HG03432 (cell line): ENCODE measurements at regions not wholly inside any gene's neighbourhood (a gene's known extent, or its start where the extent isn't known, plus 50 kb on each side); places are given as distances from the start of the nearest gene placed in this dataset.

Source experiments
- ATAC-seq: cut with Tn5 transposase; IDR thresholded peaks from one replicate; pipeline ENCODE4 v1.9.1; 2021; ENCODE audit warnings: mild to moderate bottlenecking, moderate library complexity; ENCODE audit not compliant: unreplicated experiment

GRCh38 chr14:100399052-100399849, 76.1 kb downstream of the SLC25A47 start:
- ATAC-seq, result no peak

DNA sequence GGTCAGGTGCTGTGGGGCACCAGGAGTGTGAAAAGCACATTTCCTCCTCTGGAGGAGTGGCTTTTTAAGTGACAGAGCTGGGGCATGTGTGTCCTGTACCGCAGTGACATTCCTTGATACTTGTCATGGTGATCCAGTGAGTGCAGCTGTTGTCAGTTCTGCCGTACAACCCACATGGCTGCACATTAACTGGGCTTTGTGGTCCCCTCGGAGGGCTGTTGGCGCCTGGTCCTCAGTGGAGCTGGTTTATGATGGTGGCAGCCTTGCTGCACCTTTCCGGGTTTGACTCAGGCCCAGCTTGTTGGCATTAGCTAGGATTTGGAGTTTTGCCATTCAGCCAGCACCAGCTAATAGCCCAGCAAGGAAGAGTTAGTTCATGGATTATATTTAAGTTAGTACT, 77.0 kb downstream of the SLC25A47 start:
- no peak for ATAC-seq

DNA sequence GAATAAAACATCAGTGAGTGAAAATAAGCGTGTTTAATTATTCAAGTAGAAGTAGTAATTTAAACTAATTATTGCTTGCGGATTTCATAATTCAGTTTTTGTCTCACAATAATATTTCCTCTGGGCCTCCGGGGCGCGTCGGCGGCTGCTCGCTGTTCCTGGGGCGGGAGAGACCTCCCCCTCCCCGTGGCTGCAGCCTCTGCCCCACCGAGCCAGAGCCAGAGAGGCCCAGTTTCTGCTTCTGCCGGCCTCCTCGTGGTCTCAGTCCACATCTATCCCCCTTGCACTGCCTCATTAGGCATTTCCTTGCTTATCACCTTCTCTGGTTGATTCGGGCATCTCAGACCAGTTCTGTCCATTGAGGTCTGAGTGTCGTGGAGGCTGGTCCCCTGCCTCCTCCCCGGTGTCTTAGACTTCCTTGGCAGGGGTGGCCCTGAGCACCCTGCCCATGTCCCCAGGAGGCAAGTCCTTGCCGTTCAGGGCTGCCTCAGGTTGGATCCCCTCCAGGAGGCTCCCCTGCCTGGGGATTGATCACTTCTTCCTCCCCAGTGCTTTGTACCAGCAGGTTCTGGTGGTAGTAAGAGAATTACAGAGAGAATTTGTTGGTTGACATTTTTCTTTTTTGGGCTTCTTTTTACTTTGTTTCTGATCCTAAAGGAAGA, 78.0 kb downstream of the SLC25A47 start:
- ATAC-seq, result no peak

- ATAC-seq, result no peak
Observed at GRCh38 chr14:100401792-100402191, 78.7 kb downstream of the SLC25A47 start.

GRCh38 chr14:100402631-100403030, 79.5 kb downstream of the SLC25A47 start:
- ATAC-seq, result no peak

DNA sequence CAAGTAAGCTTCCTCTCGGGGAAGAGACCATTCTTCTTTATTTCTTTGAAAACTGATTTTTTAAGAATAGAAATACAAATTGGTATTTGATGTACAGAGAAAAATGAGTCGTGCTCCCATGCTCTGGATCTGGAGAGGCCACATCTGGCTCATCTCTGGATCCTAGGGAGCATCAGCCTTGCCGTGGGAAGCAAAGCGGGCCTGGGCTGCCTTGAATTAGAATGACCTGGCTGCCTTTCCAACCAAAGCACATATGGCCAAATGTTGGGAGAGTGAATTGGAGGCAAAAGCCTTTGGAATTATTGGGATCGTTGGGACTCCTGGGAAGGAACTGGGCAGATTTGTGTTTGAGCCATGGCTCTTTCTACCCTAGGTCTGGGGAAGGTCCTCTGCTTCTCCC, 80.0 kb downstream of the SLC25A47 start:
- ATAC-seq, result no peak

DNA sequence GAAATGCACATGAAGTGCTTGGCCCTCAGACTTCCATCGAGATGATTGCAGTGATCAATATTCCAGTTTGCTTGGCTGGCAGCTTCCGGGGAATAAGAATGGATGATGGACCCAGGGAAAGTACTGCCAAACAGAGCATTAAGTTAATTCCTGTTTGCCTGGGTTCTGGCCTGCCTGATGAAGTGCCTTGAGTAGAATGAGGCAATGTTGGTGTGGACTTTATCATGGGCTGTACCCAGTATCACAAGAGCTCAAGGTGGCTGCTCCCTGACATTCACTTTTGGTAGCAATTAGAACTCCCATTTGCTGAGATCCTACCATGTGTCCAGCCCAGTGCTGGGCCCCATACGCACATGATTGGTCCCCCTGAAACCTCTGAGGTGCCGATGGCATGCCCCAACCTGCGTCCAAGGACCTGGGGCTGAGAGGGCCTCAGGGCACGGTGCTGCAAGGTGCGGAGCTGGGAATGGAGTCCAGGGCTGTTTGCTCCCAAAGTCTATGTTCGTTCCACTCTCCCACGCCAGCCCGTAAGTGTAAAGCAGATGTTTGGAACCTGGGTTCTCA, 80.7 kb downstream of the SLC25A47 start:
- ATAC-seq, result no peak

GRCh38 chr14:100404419-100404818, 81.3 kb downstream of the SLC25A47 start:
- ATAC-seq, result no peak

DNA sequence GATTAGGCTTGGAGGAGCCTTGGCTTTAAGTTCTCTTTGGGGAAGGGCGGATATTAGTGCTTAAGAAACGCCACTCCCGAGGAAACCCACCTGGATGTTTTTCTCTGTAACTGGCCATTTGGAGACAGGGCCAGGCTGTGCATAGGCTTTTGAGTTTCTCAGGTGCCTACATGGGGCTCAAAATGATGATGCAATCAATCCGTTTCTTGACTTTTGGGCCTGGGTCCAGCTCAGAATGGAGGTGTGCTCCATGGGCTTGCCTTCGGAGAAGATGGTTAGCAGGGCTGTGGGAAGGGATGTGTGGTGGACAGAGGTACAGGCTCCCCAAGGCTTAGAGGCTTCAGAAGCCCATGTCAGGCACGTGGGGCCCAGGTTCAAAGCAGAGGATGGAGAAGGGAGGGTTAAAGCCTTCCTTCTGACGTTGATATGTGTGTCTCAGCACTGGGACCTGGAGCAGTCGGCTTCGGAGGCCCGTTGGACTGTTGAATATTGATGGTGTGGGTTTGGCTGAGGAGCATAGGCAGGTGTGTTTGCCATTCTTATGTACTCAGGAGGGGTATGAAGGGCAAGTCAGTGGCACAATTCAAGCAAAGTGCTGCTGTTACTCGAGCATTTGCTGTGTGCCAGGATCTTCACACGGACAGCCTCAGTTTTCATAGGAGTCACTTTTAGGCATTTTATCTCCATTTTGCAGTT, 82.8 kb downstream of the SLC25A47 start:
- ATAC-seq, result no peak

- ATAC-seq, result no peak
Observed at GRCh38 chr14:100406505-100407131, 83.5 kb downstream of the SLC25A47 start.

DNA sequence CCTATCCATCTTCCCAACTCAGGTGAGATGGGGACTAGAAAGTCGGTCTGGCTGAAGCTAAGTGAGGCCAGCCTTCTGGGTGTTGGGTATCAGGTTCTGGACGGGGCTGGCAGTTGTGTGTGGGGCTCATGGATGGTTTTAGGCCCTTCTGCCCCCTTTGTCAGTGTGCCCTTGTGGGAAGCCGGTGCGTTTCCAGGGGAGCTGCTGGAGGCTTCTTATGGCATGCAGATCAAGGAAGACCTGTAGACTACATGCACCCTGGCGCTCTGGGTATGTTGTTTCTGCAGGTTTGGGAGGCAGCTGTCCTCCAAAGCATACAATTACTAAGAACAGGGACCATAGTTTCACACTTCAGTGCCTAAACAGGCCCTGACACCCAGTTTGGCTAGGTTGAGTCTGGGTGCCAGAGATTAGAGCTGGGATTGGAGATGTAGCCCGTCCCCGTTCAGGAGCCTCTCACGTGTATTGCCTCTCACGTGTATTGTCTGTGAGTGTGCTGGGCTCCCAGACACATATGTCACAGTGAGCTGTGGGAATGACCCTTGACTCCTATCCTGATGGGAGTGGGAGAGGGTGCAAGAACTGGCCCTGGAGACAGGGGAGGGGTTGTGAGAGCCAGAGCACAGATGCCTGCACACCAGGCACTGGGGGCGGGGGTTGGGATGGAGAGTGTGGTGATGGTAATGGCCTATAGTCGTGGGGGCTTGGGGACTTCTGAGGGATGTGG, 84.4 kb downstream of the SLC25A47 start:
- no peak for ATAC-seq

DNA sequence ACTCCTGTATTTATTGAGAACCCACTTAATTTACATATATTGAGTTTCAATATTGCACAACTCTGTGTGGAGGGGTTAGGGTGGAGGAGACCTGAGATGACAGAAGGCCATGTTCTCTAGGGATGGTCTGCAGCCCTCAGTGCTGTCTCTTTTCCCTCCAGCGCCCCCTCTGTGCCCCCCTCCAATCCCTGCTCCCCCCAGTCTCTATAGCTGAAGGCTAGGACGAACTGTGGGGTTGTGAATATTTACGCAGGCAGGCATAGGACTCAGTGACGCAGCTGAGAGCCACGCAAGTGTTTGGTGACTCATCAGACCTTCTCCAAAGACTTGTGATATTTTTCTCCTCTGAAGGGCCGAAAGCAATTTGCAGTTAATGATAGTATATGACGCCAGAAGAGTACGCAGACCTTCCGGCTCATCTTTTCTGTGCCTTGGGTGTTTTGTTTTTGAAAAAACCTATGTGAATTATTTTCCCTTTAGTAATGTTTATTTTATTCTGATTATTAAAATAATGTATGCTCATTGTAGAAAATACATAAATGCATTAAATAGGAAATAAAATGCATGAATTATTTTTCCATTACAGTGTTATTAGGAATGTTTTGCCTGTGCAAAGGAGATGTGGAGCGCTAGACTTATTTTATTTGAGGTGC, 85.3 kb downstream of the SLC25A47 start:
- no peak for ATAC-seq

DNA sequence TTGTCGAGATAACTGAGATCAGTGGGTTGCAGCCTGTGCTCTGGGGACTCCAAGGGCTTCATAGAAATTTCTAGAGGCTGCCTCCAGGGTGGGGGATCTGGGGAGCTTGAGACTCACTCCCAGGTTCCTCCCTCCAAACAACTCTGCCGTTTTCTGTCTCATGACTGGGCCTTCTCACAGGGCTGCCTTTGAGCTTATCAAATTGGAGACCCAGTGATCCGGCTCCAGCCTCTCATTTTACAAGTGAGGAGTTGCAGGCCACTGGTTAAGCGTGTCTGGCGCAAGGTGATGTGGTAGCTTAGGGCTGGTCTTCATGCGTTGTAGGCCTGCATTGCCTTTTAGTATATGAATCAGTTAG, 85.8 kb downstream of the SLC25A47 start:
- ATAC-seq, result no peak

DNA sequence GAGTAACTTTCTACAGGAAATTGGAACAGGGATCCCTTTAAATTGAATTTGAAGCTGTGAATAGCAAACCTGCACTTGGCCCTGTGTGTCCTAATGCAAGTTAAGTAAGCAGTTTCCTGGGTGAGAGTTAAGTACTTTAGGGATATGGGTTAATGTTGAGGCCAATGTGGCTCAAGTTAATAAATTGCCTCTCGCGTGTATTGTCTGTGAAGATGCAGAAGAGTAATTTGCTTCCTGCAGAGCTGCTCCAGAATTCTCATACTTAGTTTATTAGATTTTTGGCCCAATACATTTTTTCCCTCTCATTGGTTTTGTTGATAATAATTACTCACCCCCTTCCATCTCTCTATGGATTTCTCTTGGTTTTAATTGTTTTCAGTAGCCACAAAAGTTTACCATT, 86.5 kb downstream of the SLC25A47 start:
- no peak for ATAC-seq

- no peak for ATAC-seq
Observed at GRCh38 chr14:100410056-100410565, 87.0 kb downstream of the SLC25A47 start.

DNA sequence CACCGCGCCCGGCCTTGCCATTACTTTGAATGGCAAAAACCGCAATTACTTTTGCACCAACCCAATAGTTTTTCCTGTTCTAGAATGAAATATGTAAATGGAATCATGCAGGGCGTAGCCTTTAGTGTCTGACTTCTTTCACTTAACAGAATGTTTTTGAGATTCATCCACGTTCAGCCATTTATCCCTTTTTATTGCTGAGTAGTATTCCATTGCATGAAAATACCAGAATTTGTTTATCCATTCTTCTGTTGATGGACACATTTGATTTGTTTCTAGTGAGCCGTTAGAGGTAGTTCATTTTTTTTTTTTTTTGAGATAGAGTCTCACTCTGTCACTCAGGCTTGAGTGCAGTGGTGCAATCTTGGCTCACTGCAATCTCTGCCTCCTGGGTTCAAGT, 90.6 kb downstream of the SLC25A47 start:
- no peak for ATAC-seq

DNA sequence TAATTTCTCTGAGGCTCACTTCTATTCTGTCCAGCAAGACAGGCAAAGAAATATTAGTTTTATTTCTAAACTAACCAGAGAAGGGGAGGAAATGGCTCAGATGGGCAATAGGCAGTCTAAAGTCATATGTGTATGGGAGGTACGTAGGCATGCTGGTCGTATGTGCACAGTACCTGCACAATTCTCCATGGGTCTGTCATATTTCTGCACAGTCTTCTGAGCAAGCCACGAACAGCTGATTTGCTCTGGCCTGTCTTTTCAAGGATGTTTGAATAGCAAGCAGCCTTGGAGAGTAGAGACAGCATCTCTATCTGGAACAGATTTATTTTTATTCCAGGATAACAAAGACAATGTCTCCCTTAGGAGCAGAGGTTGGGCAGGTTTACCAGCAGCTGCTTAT, 92.1 kb downstream of the SLC25A47 start:
- ATAC-seq, result no peak

DNA sequence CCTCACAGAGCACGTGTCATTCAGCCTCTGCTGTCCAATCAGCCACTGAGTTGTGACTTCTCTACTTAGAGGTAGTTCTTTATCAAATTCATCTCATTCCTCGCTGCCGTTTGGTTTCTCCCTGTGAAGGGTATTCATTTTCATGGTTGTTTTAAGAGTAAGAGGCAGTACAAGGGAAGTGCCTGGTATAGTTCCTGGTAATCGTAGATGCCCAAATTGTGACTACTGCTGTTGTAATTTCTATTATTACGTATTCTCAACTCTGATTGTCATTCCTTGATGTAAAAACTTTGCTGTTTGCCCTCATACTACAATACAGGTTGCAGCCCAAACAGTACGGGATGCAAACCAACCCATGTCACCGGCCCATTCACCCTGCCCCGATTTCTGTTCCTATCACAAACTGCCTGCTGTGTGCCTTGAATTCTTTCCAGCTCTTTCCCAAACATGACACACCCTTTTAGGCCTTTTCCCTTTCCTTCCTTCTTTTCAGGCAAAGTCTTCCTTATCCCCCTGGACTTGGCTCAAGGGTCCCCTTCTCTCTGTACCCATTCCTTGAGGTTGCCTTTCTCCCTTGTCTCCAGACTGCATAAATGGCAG, 93.0 kb downstream of the SLC25A47 start:
- ATAC-seq, result no peak
